ENCODE measurements at regions not wholly inside any gene's neighbourhood (a gene's known extent, or its start where the extent isn't known, plus 50 kb on each side); places are given as distances from the start of the nearest gene placed in this dataset.
"Not testable (repeated sequence)": the region's sequence is repeated elsewhere in the genome, so short reads cannot be mapped to it uniquely, and the experiment has no call there.

DNA sequence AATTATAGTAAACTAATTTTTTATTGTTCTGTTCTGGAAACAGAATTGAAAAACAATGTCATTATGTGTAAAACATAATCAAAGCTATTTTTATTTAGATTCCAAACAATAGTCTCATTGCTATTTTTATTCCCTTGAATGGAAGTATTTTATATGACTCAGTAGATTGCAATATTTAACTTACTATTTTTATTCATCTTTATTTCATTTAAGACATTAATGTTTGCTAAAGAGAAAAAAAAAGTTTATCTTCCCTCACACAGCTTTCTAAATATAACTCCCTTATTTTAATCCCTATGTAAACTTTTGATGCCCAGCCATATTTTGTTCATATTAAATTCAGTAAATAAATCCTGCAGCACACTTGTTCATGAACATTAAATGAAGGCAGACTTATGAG is 622.4 kb downstream of the SLC6A15 start:
- no peak for DNase-seq (ENCODE audit: low spot score)

DNA sequence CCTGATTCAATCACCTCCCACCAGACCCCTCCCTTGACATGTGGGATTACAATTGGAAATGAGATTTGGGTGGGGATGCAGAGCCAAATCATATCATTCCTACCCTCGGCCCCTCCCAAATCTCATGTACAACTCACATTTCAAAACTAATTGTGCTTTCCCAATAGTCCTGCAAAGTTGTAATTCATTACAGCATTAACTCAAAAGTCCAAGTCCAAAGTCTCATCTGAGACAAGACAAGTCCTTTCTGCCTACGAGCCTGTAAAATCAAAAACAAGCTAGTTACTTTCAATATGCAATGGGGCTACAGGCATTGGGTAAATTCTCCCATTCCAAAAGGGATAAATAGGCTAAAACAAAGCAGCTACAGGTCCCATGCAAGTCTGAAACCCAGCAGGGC is 634.6 kb downstream of the SLC6A15 start:
- DNase-seq (ENCODE audit: low spot score), result no peak

DNA sequence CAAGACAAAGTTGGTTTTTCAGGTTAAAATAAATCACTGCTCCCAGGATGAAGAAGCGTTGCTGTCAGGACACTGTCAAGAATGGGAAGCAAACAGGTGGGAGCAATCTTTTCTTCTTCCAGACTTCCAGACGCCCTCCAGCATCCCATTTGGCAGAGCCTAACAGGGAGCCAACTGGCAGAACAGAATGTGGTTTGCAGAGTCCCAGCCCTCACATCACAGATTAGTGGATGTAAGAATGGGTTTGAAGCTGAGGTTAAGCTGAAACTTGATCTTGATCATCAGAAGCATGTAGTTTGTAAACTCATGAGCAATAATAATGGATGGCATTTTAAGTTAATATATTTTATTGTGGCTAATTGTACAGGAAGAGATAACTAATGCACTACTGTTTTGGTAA is 636.4 kb downstream of the SLC6A15 start:
- DNase-seq (ENCODE audit: low spot score), result peak; percentile 9

DNA sequence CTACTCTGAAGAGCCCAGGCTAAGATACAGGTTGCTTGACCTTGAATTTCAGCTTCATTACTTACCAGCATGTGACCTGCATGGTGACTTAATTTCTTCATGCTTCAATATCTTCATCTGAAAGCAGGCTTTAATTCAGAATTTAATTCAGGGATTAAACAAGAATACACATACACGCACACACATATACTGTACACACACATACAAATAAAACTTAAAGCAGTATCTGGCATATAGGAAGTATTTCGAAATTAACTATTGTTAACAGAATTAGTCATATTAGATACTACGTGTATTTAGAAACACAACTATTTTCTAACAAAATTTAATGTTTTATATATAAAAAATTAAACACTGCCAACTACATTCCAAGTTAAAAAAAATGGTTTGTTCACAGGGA is 640.3 kb downstream of the SLC6A15 start:
- DNase-seq (ENCODE audit: low spot score), result no peak

DNA sequence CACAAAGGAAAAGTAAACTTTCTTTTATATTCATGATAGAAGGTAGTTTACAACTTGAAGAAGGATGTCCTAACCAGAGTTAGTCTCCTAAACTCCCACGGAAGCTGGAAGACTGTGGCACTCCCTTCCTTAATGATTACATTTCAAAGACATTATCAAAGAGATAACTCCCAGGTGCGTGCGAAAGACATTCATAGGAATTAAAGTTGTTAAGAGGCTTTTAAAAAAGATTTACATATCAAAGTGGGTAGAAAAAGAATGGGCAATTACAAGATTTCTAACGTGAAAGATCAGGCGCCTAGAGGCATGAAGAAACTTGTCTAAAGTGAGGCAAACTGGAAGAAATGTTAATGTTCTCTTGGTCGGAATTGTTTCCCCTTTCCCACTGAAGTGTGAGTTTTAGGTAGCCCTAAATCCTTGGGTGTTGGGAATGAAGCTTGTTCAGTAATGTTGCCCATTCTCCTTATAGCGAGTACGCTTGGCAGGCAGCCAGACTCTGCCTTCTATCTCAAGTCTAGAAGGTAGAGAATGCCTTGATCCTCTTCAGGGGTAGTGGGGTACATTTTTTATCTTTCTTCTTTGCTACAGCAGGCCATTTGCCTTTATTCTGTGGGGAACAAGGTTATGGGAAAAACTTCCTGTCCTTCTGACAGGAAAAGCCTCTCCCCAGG is 642.0 kb downstream of the SLC6A15 start:
- DNase-seq (ENCODE audit: low spot score), result no peak

DNA sequence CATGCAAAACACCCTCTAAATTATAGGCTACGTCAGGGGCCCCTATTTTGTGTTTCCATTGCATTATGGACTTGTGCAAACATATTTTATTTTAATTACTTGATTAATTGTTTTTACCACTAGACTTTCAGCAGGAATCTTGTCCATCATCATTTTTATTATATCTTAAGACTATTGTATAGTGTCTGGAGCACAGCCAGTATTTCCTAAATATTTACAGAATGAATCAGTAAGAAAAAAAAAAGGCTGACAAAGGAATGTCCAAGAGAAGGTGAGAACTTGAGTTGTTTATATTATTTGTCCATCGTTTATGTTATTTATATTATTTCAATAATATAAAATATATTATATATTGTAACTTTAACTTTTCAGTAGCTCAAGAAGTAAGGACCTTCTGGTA is 664.7 kb downstream of the SLC6A15 start:
- no peak for DNase-seq (ENCODE audit: low spot score)

DNA sequence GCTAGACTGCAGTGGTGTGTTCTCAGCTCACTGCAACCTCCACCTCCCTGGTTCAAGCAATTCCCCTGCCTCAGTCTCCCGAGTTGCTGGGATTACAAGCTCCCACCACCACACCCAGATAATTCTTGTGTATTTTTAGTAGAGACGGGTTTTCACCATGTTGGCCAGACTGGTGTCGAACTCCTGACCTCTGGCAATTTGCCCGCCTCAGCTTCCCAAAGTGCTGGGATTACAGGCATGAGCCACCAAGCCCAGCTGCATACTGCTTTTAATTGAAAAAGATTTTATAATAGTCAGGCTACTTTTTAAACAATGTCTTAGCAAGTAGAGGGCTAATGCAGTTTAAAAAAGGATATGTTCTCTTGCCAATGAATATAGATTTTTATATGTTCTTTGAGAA is 668.9 kb downstream of the SLC6A15 start:
- DNase-seq (ENCODE audit: low spot score), result no peak

DNA sequence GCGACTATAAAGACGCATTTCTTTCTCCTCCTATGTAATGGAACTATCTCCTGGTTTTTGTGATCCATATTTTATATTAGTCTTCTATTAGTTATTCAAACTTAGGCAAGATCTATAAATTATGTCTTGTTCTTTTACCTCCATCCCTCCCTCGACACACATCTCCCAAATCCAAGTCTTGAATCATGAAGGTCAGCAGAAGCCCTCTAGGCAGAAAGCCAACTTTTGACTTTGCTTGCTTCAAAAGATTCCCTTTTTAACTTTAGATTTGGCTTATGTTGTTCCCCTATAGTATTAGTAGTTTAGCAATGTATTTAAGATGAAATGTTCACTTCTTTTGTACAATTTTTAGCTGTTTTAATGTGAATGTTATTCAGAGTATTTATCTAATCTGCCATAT is 689.8 kb downstream of the SLC6A15 start:
- DNase-seq (ENCODE audit: low spot score), result no peak

DNA sequence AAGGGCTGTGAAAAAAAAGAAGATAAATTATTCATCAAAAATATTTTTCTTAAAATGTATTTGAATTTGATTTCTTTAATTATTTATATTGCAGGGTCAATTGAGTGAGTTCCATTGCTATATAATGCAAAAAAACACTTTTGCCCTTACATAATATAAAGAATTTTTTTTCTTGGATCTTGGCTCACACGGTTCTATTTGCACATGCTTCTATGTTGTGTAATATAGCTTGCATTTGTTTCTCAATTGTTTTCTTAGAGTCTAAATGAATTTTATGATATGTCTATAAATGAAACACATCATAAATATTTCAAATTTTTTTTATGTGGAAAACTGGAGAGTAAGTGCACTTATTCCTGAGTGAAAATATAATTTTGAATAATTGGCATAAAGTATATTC is 694.2 kb downstream of the SLC6A15 start:
- no peak for DNase-seq (ENCODE audit: low spot score)

DNA sequence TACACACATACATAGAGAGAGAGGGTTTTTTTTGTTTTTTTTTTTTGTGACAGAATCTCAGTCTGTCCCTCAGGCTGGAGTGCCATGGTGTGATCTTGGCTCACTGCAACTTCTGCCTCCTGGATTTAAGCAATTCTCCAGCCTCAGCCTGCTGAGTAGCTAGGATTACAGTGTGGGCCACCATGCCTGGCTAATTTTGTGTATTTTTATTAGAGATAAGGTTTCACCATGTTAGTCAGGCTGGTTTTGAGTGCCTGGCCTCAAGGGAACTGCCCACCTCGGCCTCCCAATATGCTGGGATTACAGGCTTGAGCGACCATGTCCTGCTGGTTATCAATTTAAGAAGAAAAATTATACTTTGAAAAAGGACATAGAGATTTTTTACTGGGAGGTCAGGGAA is 710.6 kb downstream of the SLC6A15 start:
- peak; percentile 50 for DNase-seq (ENCODE audit: low spot score)

DNA sequence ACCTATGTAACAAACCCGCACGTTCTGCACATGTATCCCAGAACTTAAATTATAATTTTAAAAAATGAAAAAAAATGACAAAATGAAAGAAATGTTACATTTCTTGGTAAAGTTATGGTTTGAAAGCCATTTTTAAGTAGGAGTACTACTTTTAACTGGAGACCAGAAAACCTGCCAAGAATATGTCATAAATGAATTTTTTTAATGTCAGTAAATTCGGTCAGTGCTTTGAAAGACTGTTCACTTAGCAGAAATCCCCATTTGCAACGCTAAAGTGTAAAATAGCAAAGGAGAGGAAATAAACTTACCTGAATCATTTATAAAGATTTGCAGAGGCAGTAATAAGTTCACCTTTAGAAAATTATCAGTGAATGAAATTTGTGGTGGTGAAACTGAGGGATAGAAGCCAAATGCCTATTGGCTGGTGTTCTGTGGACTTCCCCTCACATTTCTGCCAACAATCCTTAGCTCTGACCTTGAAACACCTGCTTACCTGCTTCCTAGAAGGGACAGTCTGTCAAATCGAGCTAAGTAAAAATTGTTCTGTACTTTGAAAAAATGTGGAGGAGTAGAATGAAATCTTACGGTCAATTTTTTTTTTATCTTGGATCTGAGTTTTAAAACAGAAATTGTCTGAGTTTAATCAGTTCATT is 714.2 kb downstream of the SLC6A15 start:
- no peak for DNase-seq (ENCODE audit: low spot score)

DNA sequence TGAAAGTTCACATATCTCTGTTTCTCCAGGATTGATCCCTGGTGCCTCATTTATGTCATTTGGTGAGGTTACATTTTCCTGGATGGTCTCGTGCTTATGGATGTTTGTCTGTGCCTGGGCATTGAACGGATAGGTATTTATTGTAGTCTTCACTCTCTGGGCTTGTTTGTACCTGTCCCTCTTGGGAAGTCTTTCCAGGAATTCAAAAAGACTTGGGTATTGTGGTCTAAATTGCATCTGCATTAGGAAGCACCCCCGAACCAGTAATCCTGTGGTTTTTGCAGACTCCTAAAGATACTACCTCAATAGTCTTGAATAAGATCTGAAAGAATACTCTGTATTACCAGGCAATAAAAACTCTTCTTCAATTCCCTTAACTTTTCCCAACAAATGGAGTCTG is 720.8 kb downstream of the SLC6A15 start:
- no peak for DNase-seq (ENCODE audit: low spot score)

DNA sequence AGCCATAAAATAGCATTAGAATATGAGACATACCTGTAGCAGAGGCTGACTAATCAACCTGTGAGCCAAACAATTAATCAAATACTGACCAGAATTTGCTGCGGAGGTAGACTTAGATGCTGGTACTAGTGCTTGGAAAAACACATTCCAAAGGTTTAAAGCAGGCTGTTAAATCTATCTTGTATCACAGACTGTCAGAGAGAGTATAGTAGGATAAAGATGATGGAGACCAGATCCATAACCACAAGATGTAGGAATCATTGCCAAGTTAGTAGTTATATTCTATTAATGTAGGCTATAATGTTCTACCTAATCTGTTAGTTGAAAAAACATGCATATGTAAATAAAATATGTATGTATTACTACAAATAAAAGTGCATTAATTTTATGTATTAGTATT is 726.2 kb downstream of the SLC6A15 start:
- peak; percentile 50 for DNase-seq (ENCODE audit: low spot score)

DNA sequence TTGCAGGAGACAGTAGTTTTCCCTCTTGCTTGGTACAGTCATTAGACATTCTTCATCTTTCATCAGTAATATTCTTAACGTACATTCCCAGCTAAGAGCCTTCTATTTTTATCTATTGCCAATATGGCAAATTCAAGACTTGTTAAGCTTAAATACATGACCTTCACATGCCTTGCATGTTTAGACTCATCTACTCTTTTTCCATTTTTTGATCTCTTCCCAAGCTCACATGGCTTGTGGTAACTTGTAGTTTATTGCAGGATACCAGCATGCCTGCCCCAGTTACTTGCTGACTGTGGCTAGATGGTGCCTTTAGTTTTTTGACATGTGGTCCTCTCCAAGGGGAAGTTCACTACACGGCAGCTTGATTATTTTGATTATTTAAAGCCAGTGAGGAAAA is 729.0 kb downstream of the SLC6A15 start:
- DNase-seq (ENCODE audit: low spot score), result no peak

DNA sequence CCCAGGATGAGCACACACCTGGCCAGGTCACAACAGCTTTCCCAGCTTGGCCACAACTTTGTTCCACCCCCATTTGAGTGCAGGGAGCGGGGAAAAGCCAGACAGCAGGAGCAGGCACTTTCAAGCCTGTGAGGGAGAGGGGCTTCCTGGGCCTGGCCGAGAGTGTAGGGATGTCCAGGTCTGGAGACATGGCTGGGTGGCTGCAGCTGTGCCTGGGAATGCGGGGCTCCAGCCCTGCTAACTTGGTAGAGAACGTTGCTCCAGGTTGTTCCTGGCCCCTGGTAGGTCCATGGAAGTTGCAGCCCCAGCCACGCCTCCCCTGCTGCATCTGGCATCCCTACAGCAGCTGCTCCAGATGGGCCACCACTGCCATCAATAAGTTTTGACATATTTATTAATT is 738.5 kb downstream of the SLC6A15 start:
- DNase-seq (ENCODE audit: low spot score), result no peak

DNA sequence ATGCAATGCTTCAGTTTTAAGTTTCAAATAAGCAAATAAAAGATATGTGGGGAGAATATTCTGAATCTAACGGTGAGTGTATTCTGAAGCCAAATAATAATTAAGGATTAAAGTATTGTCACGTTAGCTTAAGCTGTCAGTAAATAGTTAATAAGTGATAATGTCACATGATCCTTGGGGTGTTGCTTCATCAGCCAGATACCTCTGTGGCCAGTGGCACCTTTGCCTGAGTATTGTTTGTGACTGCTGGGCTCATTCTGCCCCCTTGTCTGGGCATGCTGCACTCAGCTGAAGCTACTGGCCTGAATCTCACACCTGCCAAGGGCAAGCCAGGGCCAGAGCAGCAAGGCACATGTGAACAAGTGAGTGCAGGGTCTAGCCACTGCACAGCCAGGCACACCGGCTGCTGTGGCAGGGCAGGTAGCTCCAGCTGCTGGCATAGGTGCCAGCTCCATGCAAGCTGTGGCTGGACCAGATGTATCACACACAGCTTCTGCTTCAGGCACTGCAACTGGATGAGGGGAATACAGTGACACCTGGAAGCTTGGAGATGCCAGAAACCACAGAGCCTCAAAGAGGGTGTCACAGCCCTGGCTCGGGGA is 739.7 kb downstream of the SLC6A15 start:
- DNase-seq (ENCODE audit: low spot score), result no peak

DNA sequence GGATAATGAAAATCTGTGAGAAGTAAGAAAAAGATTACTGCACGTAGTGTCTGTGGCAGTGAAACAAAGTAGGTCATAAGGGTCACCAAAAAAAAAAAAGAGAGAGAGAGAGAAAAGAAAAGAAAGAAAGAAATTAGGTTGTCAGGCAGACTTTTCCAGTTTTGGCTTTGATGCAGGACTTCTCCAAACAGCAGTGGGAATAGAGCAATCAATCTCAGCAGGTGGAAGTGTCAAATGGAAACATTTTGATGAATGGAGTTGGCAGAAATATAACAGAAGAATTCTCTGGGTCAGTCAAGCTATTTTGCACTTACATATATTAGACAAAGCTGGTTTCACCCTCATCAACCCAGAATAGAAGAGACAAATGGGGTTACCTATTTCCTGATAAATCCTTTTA is 745.8 kb downstream of the SLC6A15 start:
- no peak for DNase-seq (ENCODE audit: low spot score)

DNA sequence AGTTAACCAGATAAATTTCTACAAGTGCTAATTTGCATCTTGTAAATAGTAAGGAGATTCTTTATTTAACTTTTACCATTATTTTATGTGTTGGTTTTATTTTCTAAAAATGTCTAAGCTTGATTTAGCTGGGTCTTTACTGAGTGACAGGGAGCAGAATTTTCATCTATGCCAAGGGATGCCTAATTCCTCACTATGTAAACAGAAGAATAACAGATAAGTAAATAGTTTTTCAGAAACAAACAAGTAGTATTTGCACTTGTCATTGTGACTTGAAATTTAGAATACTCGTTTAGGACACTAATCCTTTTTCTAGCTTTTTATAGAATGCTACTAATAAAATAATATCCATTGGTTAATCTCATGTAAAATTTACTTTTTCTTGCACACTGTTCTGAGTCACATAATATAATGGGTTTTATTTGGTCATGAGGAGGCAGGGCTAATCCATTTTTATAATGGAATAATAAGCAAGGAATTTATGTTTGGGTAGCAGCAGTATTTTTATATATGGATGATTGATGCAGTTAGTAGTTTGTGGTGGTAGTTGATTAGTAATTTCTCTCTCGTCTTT is 746.5 kb downstream of the SLC6A15 start:
- no peak for DNase-seq (ENCODE audit: low spot score)

DNA sequence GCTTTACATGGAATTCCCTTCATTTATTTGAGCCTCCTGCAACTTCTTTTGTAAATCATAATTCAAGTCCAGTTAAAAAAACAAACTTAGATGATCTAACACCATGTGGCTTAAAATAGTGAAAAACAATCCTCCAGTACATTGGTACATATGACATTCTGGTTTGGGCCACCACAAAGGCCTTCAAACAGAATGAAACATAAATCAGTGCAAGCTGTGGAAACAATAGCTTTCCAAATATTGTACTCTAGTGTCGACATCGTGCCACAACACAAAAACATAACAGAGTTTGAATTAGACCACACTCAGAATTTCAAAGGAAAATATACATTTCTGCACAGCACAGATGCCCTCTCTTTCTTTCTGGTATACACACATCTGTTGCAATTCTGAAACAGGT is 751.3 kb downstream of the SLC6A15 start:
- DNase-seq (ENCODE audit: low spot score), result no peak

DNA sequence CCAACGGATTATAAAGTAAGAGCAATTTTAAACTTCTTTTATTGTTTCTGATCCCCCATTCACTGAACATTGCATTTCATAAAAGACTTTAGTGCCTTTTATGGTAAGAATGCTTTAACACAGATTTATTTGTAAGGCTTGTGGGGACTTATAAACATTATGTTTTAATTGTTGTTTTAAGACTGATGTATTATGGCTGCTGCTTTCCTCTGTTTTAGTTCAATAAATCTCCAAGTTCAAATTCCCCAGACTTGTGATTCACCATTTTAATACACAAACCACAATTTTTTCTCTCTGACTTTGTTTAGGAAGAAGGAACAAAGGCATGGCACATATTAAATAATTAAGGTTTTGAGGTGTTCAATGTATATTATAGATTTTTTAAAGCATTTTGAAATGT is 753.3 kb downstream of the SLC6A15 start:
- DNase-seq (ENCODE audit: low spot score), result no peak

DNA sequence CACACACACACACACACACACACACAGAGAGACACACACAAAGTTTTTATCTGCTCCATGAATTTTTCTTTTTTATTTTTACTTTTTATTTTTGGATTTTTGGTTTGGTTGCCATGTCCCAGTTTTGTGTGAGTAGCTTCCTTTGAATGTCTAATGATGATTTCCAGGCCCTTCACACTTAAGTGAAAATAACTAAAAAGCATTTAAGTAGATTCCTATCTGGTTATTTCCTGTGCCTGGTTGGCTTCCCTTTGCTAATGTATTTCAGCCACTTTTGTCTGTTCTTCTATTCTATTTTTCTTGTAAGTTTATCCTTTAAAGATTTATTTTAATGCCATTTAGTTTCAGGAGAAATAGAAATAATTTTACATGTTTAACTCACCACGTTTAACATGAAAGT is 755.4 kb downstream of the SLC6A15 start:
- DNase-seq (ENCODE audit: low spot score), result peak; percentile 36

DNA sequence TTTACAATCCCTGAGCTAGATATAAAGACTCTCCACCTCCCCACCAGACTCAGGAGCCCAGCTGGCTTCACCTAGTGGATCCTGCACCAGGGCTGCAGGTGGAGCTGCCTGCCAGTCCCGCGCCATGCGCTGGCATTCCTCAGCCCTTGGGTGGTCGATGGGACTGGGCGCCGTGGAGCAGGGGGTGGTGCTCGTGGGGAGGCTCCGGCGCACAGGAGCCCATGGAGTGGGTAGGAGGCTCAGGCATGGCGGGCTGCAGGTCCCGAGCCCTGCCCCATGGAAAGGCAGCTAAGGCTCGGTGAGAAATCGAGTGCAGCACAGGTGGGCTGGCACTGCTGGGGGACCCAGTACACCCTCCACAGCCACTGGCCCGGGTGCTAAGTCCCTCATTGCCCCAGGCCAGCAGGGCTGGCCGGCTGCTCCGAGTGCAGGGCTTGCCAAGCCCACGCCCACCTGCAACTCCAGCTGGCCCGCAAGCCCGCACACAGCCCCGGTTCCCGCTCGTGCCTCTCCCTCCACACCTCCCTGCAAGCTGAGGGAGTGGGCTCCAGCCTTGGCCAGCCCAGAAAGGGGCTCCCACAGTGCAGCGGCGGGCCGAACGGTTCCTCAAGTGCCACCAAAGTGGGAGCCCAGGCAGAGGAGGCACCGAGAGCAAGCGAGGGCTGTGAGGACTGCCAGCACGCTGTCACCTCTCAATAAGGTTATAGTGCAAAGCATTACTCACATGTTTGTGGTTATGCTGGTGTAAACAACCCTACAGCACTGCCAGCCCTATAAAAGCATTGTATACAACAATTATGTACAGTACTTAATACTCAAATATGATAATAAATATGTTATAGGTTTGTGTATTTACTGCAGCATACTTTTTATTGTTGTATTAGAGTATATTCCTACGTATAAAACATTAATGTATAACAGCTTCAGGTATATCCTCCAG is 757.3 kb downstream of the SLC6A15 start:
- not testable (repeated sequence) for DNase-seq (ENCODE audit: low spot score)
